HG02610 (cell line): ENCODE measurements at regions not wholly inside any gene's neighbourhood (a gene's known extent, or its start where the extent isn't known, plus 50 kb on each side); places are given as distances from the start of the nearest gene placed in this dataset.

Experiments
- ATAC-seq: cut with Tn5 transposase; IDR thresholded peaks from one replicate; pipeline ENCODE4 v1.9.1; 2021; ENCODE audit warnings: mild to moderate bottlenecking, moderate library complexity; ENCODE audit not compliant: unreplicated experiment

DNA sequence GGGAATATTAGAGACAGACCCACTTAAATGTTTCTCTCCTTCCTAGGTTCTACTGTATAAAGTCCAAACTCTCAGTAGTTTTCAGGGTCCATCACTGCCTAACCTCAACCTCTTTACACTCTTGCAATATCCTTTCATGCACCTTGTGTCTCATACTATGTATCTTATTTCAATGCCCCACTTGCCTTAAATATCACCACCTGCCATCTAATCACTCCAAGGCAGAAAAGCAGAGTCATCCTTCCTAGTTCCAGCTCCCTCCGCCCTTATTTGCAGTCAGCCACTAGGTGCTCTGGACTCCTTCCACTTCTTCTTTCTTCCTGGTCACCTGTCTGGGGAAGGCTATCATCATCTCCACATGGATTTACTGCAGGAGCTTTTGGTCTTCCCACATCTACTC lies 322.0 kb downstream of the MFSD1 start:
- no peak for ATAC-seq

DNA sequence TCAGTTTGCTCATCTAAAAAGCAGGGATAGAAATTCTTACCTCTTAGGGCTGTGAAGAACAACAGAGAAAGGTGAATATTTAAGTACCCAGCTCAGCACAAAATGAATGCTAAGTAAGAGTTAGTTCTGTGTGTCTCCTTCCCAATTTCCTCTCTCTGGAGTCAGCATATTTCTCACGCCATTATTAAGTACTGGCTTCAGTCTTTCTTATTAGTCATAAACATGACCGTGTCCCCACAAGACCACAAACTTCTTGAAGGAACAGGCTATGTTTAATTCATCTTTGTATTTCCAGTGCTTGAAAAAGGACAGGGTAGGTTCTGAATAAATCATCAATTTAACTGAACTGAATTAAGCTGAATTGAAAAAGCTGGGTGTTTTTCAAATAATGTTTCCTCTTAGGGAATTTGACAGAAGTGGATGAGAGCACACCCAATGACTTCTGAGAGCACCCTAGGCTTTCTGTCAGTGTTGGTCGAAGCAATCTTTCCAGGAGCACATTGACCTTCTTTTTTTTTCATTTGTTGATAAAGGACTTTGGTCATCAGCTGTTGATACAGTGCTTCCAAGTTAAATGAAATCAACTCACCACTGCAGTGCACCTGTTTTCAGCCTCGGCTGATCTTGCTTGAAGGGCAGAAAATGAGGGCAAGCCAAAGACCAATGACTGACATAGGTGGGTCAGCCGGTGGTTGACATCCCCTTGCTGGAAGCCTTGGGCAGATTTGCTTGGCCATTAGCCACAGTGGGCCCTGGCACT lies 324.6 kb downstream of the MFSD1 start:
- ATAC-seq = no peak

DNA sequence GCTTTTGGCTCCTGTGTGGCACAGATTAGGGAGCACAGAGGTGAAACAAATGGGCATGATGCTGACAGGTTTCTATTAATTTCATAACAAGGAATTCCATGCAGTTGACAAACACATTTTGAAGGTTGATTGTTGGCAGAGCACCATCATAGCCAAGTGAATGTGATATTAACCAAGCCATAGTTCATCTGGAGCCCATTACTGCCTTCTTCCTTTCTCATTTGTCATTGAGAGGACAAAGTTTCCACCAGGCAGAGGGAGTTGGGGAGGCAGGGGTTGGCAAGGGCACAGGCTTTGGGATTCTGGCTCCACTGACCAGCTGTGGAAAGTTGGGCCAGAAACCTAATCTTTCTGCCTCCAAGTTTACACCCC lies 325.2 kb downstream of the MFSD1 start:
- ATAC-seq = no peak

DNA sequence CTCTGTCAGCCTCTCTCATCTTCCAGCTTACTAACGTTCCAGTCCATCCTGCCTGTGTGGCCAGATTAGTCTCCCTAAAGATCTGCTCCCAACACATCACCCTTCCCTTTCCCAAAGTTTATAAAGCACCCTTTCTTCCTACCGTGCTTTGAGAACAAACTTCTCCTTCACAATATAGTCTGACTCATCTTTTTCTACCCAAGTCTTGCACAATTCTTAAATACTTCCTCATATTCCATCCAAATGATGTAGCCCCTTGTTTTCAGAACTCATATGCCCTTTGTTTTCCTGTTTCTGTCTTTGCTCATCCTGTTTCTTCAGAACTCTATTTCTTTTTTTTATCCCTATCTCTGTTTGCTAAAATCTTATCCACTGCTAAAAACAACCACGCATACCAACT lies 326.8 kb downstream of the MFSD1 start:
- no peak for ATAC-seq

DNA sequence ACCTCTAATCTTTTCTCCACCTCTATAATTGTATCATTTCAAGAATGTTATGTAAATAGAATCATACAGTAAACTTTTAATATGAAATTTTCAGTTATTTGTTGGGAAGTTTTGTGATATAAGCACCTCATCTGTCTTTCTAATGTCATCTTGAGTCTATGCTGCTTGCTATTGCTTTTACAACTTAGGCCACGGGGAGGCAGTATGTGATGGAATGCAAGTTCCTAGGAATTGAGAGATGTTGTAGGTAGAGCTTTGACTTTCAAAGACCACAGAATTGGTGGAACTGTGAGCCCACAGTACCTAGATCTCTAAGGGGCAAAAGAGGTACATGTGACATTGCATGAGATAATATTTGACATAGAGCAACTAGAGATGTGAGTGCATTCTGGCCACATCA lies 328.3 kb downstream of the MFSD1 start:
- ATAC-seq = no peak

DNA sequence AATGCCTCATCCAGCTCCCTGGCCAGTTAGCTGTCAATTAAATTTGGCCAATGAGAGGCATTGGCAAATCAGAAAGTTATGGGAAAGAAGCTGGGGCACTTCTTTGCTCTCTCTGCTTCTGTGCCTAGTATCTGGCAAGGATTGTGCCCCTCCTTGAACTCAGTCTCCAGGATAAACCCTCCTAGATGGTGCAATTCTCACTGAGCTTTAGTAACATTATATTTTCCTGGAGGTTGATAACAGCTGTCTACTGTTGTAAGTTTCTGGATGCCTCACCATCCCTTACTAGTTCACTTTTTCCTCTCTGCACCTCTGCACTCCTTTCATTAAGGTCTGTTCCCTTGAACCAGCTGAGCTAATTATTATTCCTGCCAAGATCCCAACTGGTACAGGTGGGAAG lies 329.5 kb downstream of the MFSD1 start:
- ATAC-seq = no peak

DNA sequence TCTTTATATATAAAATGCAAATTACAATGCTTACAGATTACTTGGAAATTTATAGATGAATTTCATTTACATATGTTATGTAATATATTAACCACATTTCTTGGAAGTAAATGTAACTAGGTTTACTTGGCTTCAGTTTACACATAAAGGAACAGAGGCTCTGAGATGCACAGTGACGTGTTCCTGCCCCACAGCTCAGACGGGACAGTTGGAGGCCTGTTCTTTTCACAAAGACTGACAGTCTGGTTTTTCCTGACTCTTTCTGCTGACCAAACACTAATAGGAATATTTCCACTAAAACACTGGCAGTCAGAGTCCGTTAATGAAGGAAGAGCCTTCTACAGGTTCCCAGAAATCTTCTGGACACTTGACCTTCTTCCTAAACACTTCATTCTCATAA lies 336.1 kb downstream of the MFSD1 start:
- no peak for ATAC-seq

DNA sequence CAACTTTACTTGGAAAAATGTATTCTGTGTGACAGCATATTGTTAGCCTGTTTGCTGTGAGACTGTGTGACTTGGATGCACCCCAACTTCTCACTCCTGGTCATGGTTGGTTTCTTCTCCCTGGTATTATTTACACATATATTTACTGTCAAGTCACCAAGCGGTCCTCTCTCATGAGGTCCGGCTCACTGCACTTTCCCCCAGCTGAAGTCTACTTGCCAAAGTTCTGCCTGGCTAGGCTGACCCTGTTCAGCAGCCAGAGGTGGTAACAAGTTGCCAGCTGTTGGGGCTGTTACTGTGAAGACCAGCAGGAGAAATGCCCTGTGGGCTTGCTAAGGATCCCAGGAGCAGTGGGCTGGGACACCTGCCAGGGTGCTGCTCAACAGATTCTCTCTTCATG lies 337.5 kb downstream of the MFSD1 start:
- no peak for ATAC-seq

DNA sequence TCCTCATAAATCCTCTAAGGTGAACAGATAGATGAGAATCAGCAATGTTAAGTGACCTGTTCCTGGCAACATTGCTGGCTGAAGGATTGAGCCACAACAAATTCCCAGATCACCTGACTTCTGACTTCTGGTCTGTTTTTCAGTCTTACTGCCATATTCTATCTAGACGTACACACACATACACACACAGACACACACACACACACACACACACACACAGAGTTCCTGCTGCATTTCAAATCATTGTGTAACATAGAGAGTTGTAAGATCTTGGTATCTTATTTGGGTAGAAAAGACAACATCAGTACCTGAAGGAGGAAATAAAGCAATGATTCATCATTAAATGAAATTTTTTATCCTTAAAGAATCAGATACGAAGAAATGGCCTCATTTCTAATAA lies 342.6 kb downstream of the MFSD1 start:
- ATAC-seq = no peak

DNA sequence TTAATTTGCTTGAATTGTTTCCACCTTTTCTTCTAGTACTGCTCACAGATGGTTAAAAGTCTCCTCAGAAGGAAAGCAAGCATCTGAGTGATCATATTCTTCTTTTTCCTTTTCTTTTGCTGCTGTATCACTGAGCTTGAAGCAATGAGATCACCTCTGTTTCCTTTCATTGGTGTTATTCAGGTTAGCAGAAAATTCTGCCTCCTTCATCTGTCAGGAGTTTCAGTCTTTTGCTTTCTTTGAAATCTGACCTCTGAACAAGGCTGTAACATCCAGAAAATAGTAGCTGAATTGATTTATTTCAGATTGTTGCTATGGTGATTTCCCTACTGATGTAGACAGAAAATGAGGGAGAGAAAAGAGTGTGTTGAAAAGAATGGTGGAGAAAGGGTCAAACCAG lies 343.0 kb downstream of the MFSD1 start:
- ATAC-seq = no peak

DNA sequence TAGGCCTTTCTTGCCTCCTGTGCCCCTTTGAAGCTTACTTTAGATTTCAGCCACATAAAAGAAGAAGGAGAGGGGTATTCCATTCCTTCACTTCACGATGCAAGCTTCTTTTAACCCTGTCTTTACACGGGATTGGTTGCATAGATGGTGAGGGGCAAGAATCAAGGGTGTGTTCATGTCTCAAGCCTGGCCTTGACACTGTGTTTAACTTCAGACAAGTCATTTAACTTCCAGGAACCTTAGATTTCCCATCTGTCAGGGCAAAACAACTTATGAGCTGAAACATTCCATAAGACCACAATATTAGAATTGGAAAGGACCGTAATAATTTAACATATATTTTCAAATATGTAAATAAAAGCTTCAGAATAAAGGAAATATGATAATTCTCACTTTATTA lies 344.5 kb downstream of the MFSD1 start:
- no peak for ATAC-seq

DNA sequence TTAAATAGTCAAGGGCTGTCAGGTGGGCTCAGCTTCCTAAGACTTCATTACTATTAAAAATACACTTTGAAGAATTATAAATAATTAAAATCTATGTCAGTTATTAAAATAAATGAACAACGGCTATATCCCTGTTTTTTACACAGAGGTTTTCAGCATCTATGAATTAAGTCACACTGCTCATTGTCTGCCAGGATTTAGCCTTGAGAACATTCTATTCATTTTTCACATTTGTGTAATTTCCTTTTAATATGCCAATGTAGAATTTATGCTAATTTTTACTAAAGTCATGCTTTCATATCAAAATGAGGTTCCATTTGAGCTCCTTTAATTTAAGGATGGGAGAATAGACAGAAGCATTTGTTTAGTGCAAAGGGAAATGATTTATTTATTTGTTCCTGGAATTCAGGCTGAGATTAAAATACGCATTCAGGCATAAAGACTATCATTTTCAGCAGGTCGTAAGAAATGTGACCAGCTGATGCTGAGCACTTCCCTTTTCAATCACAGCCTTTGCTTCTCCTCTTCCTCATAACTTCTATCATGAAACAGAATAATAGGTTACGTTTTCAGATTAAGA lies 345.1 kb downstream of the MFSD1 start:
- ATAC-seq = no peak

DNA sequence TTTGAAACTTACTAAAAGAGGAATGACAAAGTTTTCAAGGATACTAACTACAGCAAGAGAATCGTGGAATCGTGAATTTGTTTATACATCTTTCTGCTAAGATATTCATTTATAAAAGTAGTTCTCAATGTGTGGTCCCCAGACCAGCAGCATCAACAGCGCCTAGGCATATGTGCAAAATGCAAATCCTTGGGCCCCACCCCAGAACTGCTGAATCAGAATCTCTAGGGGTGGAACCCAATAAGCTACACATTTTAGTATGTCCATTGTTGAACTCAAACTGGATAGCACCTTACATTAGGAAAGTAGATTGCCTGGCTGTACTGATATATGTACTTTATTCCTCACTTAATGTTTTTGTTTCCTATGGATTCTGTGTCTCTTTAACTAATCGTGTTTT lies 346.0 kb downstream of the MFSD1 start:
- ATAC-seq = no peak

DNA sequence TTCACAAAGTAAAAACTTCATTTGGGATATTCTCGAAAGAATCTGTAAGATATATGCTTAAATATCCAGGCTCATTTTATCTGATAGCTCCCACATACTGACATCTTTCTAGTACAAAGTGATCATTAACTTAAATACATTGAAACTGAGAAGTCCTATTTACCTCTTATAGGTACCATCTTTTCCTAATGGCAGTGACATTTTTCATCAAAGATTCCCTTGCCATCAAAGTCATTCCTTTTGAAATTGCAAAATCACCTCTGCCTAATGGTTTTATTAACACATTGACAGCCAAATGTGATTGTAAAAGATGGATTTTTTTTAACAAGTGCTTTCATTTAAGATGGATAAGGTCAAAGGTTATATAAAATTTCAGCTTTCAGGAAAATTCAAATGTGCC lies 346.6 kb downstream of the MFSD1 start:
- ATAC-seq = no peak

DNA sequence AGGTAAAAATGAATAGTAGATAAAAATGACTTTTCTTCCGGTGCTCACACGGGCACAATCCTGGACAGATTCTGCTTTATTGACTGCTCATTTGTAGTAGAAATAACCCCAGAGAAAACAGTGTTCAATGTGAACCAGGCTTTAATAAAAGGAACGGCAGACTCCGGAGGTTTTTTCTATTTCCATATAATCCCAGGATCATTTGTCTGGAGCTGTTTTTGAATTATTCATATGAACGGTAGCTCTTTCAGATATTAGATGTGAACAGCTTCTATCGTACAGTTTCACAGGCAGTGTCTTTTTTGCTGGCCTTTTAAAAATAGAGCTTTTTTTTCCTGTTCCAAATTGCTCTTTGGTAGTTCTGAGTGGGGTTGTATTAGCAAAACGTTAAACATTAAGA lies 347.3 kb downstream of the MFSD1 start:
- ATAC-seq = no peak

DNA sequence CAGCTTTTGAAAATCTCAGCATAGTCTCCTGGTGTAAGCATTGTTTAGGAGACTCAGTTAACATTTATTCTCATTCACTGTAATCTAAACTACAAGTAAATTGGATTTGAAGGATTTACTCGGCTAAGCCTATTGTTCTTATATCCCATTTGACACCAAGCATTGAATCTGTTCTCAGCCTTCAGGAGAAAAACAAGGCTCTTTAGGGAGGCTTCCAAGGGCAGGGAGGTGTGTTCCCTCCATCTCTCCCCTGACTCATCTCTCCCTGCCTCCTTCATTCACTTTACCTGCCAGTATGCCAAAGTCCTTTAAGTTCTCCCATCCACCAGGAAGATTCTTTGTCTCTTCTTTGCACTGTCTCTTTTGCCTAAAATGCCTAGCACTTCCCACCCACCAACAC lies 347.8 kb downstream of the MFSD1 start:
- ATAC-seq = no peak

DNA sequence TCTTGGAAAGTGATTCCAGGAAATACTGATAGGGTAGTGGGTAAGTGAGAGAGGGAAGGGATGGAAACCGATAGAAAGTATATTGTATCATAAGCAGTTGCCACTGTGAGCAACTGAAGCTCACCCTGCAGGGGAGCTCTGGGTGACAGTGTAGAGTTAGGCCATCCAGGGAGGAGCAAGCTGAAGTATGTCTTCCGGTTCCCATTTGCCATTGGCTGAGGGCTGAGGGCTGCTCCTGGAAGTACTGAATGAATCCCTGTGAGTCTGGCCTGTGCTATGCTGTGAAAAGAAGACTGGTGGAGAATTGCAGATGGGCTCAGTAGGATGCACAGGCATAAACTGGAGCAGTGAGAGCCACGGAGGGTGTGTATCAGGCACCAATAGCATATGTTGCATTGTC lies 348.3 kb downstream of the MFSD1 start:
- no peak for ATAC-seq

DNA sequence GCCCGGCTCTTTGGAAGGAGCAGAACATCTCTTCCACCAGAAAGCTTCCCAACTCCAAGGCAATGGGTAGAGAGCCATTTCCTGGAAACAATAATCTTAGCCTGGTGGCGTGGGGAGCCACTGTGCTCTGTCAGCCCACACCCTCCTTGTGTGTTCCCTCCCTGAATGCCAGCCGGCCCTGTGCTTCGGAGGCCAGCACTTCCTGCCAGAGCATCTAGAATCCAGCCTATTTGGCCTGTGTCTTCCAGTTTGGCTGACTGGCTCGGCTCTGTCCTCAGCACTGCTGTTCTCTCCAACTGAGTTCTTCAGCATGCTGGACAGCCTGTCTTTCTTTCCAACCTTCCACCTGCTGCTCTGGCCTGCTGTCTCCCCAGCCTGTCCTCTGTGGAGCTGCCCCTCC lies 349.3 kb downstream of the MFSD1 start:
- no peak for ATAC-seq

DNA sequence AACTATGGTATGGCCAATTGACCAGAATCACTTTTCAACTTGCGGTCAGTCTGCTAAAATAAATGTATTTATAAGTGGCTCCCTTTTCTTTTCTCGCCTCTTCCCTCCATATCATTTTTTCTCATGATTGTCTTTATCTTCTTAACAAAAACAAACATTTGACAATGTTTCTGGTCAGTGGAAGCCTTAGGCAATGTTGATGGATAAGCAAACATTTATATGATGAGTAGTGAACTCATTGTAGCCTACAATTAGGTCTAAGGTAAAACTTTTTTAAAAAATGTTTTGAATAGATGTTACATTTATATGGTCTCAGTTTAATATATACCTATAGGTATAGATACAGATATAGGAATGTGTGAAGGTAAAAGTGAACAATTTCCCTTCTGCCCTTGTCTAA lies 355.4 kb downstream of the MFSD1 start:
- no peak for ATAC-seq

DNA sequence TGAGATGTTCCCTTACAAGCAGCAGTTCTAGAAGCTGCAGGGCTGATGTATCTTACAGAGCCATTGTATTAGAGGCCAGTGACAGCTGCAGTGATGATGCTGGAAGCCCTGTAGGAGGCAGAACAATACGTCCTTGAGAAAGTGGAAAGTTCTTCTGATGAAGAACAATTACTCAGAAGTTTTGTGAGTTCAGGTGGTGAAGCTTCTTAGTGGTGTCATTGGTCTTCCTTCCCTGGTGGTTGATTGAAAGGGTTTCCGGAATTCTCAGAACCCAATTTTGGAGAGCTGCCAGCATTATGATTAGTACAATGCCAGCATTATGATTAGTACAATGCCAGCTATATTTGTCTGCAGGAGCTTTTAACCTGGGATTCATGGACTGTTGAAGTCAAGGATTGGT lies 356.4 kb downstream of the MFSD1 start:
- ATAC-seq = no peak

DNA sequence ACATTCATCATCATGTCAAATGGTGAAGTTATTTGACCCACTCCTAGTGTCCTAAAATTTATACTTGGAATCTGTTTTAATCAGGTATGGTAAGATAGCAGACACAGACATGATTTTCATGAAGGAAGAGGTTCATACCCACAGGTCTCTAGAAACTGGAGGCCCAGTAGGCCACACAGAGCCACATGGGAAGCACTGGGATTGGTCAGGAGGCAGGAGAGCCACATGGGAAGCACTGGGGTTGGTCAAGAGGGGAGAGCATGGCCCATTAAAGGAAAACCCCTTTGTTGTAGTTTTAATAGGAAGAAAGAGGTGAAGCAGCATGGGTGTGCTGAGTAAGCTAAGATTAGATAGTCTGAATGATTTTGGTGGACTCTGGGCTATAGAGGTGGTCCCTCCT lies 356.9 kb downstream of the MFSD1 start:
- ATAC-seq = no peak

DNA sequence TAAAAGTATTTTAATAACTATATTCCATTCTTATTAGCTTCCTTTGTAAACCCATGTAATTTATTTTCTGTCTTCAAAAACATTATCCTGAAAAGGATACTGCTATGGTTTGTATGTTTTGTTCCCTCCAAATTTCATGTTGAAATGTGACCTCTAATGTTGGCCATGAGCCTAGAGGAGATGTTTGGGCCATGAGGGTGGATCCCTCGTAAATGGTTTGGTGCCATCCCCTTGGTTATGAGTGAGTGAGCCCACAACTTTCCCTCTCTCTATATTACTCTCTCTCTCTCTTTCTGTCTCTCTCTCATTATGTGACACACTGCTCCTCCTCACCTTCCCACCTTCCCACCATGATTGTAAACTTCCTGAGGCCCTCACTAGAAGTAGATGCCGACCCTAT lies 357.7 kb downstream of the MFSD1 start:
- ATAC-seq = no peak

DNA sequence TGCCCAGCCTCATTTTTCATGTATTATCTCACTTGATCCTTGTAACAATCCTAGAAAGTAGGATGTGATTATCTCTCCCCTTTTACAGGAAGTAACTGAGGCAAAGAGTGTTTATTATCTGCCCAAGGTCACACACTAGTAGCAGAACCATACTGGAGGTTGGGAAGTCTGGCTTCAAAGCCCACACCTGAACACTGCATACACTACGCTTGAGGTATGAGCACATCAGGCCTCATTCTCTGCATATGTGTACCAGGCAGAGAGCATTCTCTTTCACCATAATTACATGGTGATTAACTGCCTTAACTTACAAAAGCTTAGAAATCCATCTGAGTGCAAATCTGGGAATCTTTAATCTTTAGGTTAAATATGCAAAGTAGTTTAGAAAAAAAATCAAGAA lies 361.8 kb downstream of the MFSD1 start:
- no peak for ATAC-seq
